Muscle of leg (tissue), 3 donors: ENCODE measurements at regions not wholly inside any gene's neighbourhood (a gene's known extent, or its start where the extent isn't known, plus 50 kb on each side); places are given as distances from the start of the nearest gene placed in this dataset.
"Not testable (repeated sequence)": the region's sequence is repeated elsewhere in the genome, so short reads cannot be mapped to it uniquely, and the experiment has no call there.

Experiments used
- DNase-seq: peaks from one replicate; pipeline ENCODE4 v3.0.0; 2013
- H3K27ac ChIP-seq: one replicate; pipeline ENCODE4 v1.5.1; 2013; ENCODE audit warnings: mild to moderate bottlenecking, low read length, control low read depth
- H3K27me3 ChIP-seq: one replicate; pipeline ENCODE4 v1.6.1; 2013; ENCODE audit warnings: low read length; ENCODE audit not compliant: control insufficient read depth, insufficient read depth
- H3K36me3 ChIP-seq: one replicate; pipeline ENCODE4 v1.6.1; 2013; ENCODE audit warnings: low read length; ENCODE audit not compliant: control insufficient read depth, insufficient read depth
- H3K4me1 ChIP-seq: one replicate; pipeline ENCODE4 v1.6.1; 2013; ENCODE audit warnings: low read length; ENCODE audit not compliant: control insufficient read depth, insufficient read depth
- H3K4me3 ChIP-seq: one replicate; pipeline ENCODE4 v1.5.1; 2013; ENCODE audit warnings: low read length, control low read depth
- H3K9me3 ChIP-seq: replicated peaks from 2 replicates; pipeline ENCODE4 v1.6.1; 2013; ENCODE audit warnings: low read depth, low read length; ENCODE audit not compliant: control insufficient read depth
- WGBS: methylation state at CpG from one replicate; pipeline ENCODE4 v1.1.5; 2013; ENCODE audit warnings: missing lambda C conversion rate; ENCODE audit not compliant: insufficient coverage; 5-methylcytosine and 5-hydroxymethylcytosine counted together

- not testable (repeated sequence) for H3K36me3 ChIP-seq, H3K4me3 ChIP-seq, DNase-seq, H3K27ac ChIP-seq, H3K27me3 ChIP-seq, H3K9me3 ChIP-seq, H3K4me1 ChIP-seq
- WGBS: 84% methylated on average over 5 of the region's 9 CpGs
These were observed 148.3 kb downstream of the C12orf75 start for GRCh38 chr12:105478788-105479187.

DNA sequence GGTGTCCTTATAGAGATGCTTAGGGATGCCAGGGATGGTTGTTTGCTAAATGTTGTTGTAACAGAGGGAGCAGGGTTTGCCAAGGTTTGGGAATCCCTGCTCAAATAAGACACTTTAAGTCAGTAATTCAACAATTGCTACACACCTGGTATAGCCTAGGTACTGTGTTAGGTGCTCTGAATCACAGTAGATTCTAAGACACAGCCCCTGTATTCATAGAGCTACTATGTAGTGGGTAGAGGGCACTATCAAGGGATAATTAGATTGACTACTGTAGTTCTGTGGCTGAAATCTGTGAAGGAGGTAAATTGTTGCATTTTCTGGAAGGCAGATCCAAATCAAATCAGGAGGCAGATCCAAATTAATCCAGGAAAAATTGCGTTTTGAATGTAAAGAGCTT lies 149.2 kb downstream of the C12orf75 start:
- Histone ChIP-seq H3K36me3 (no peaks in the 10 kb centered on the region), H3K4me3 (no peak overlapping the region), H3K27ac (no peak overlapping the region), H3K9me3 (no peaks in the 10 kb centered on the region), H3K27me3 (no peaks in the 10 kb centered on the region), H3K4me1 (no peaks in the 10 kb centered on the region)
- no CpG with 5 or more reads among the region's 1 CpG for WGBS
- no peak for DNase-seq

- no peaks in the 10 kb centered on the region for H3K4me1 ChIP-seq
- no peak overlapping the region for H3K27ac ChIP-seq
- no peak overlapping the region for H3K4me3 ChIP-seq
- H3K36me3 ChIP-seq: no peaks in the 10 kb centered on the region
- no peak for DNase-seq
- no peaks in the 10 kb centered on the region for H3K9me3 ChIP-seq
- H3K27me3 ChIP-seq: no peaks in the 10 kb centered on the region
- WGBS: 40% methylated on average over 2 of the region's 2 CpGs
These were observed 149.7 kb downstream of the C12orf75 start for GRCh38 chr12:105480162-105480561.

GRCh38 chr12:105481392-105482300 lies 151.2 kb downstream of the C12orf75 start:
- Histone ChIP-seq H3K27me3 (no peaks in the 10 kb centered on the region), H3K9me3 (no peaks in the 10 kb centered on the region), H3K4me3 (no peak overlapping the region), H3K36me3 (no peaks in the 10 kb centered on the region), H3K4me1 (peaks cover 3% of the 10 kb centered on the region), H3K27ac (no peak overlapping the region)
- WGBS: no CpG with 5 or more reads among the region's 8 CpGs
- DNase-seq: no peak

DNA sequence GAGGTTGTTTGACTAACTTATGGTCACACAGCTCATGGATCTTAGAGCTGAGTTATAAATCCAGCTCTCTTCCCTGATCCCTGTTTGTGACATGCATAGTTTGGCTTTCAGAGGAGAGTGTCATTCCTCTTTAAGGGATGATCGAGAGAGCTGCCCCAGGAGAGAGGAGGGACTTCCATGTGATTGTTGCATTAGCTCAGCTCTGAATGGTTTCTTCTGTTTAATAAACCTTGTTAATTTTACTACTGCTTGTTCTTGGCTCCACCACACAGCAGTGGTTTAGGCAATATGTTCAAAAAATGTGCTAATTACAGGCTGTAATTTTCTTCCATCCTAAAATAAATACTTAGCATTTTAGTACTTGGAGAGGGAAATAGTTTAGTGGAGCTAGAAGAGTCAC lies 152.5 kb downstream of the C12orf75 start:
- Histone ChIP-seq H3K4me1 (peaks cover 3% of the 10 kb centered on the region), H3K9me3 (no peaks in the 10 kb centered on the region), H3K4me3 (no peak overlapping the region), H3K36me3 (no peaks in the 10 kb centered on the region), H3K27ac (no peak overlapping the region), H3K27me3 (no peaks in the 10 kb centered on the region)
- no CpG with 5 or more reads among the region's 1 CpG for WGBS
- DNase-seq: no peak

- no peak for DNase-seq
- Histone ChIP-seq H3K27ac (no peak overlapping the region), H3K4me3 (no peak overlapping the region), H3K4me1 (peaks cover 3% of the 10 kb centered on the region), H3K36me3 (no peaks in the 10 kb centered on the region), H3K9me3 (no peaks in the 10 kb centered on the region), H3K27me3 (no peaks in the 10 kb centered on the region)
These were observed 153.2 kb downstream of the C12orf75 start for GRCh38 chr12:105483691-105484090.

DNA sequence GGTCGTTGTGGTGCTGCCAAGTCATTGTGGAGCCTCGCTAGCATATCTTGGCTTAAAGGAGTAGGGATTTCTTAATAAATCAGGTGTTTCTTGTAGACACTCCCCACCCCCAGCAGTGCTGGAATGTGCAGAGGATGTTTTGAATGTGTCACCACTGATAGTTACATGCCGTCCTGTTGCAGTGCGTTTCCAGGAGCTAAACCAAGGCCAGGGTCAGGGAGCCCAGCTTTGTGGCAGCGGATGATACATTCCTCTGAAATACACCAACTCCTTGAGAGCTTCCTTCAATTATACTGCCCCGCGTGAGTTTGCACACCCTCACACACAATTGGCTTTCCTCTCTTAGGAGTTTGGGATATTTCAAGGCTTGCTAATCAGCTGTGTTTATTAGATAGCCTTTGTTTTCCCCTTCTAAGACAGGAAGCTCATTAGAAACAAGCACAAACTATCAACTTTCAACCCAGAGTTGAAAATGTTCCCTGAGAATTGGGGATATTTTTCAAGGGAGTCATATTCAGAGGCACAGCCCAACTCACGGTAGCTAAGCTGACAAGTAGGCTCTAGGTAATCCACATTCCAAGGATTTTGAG lies 154.9 kb downstream of the C12orf75 start:
- Histone ChIP-seq H3K9me3 (no peaks in the 10 kb centered on the region), H3K4me1 (peaks cover 3% of the 10 kb centered on the region), H3K27ac (no peak overlapping the region), H3K27me3 (no peaks in the 10 kb centered on the region), H3K4me3 (no peak overlapping the region), H3K36me3 (no peaks in the 10 kb centered on the region)
- peak; percentile 24 for DNase-seq
- WGBS: 100% methylated on average over 1 of the region's 8 CpGs

- no peak overlapping the region for H3K27ac ChIP-seq
- WGBS: 88% methylated on average over 1 of the region's 3 CpGs
- no peaks in the 10 kb centered on the region for H3K9me3 ChIP-seq
- H3K4me3 ChIP-seq: no peak overlapping the region
- no peaks in the 10 kb centered on the region for H3K36me3 ChIP-seq
- peaks cover 3% of the 10 kb centered on the region for H3K4me1 ChIP-seq
- no peaks in the 10 kb centered on the region for H3K27me3 ChIP-seq
- DNase-seq: no peak
These were observed 155.4 kb downstream of the C12orf75 start for GRCh38 chr12:105485921-105486320.

- no peak overlapping the region for H3K4me3 ChIP-seq
- 100% methylated on average over 1 of the region's 6 CpGs for WGBS
- no peaks in the 10 kb centered on the region for H3K27me3 ChIP-seq
- no peaks in the 10 kb centered on the region for H3K36me3 ChIP-seq
- no peak for DNase-seq
- peaks cover 3% of the 10 kb centered on the region for H3K4me1 ChIP-seq
- H3K27ac ChIP-seq: no peak overlapping the region
- H3K9me3 ChIP-seq: no peaks in the 10 kb centered on the region
These were observed 157.5 kb downstream of the C12orf75 start for GRCh38 chr12:105487963-105488362.

DNA sequence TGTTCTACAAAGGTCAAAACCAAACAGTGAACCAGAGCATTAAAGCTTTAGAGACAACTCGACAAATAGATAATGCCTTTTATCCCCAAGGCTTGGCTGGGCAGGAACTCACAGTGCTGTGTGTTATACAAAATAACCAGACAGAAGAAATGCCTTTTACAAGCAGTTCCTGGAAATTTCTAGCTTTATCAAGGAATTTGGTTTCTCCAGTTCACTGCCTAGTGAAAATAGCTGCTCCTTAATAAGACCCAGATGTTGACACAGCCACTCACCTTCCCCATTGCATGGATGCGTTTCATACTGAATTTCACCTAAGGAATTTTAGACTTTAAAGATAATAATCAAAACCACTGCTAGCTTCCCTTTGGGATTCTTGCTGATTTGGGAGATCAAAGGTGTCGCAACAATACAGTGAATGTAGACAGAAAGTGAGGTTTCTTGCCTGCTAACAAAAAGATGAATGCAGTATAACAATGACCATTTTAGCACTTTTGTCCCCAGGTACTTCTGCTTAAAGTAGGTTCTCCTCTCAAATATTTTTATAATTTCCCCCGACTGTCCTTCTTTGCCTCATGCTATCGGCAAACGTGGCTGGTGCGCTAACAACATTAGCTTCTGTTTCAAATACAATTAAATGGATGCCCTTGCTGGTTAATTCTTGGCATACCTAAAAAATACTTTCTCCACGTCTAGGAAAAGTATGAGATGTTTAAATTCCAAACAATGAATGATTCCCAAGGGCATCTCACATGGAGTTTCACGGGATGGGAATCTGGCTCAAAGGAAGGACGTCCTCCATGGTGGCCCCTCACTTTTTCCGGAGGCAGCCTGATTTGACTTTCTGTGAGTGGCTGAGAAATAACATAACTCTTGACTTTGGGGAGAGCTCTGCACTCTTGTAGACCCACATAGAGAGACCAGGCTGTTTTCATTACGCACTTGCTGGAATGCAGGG lies 162.4 kb downstream of the C12orf75 start:
- no peaks in the 10 kb centered on the region for H3K36me3 ChIP-seq
- no peaks in the 10 kb centered on the region for H3K4me1 ChIP-seq
- peaks cover 2% of the 10 kb centered on the region for H3K27me3 ChIP-seq
- no peak overlapping the region for H3K4me3 ChIP-seq
- peak; percentile 44 for DNase-seq
- no peaks in the 10 kb centered on the region for H3K9me3 ChIP-seq
- WGBS: 44% methylated on average over 4 of the region's 12 CpGs
- H3K27ac ChIP-seq: no peak overlapping the region
